ENCODE measurements at regions not wholly inside any gene's neighbourhood (a gene's known extent, or its start where the extent isn't known, plus 50 kb on each side); places are given as distances from the start of the nearest gene placed in this dataset.

DNA sequence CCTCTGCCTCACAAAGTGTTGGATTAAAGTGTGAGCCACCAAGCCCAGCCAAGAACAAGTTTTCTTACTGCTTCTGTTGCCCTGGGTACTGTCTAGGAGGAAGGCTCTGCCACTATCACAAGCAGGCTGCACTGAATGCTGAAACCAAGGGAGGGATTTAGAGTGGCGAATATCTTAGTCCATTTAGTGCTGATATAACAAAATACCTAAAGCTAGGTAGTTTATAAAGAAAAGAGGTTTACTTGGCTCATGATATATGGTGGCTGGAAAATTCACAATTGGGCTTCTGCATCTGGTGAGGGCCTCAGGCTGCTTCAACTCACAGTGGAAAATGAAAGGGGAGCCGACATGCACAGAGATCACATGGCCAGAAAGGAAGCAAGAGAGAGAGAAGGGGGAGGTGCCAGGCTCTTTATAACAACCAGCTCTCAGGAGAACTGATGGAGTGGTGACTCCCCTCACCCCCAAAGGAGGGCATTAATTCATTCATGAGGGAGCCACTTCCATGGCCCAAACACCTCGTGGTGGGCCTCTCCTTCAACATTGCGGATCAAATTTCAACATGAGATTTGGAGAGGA is 146.0 kb upstream of the SERPINE2 start:
- Histone ChIP-seq H3K4me1 (ENCODE audit: insufficient read depth, low read length, severe bottlenecking) (no peaks in the 10 kb centered on the region), H2AFZ (ENCODE audit: low read length) (no peak overlapping the region)

DNA sequence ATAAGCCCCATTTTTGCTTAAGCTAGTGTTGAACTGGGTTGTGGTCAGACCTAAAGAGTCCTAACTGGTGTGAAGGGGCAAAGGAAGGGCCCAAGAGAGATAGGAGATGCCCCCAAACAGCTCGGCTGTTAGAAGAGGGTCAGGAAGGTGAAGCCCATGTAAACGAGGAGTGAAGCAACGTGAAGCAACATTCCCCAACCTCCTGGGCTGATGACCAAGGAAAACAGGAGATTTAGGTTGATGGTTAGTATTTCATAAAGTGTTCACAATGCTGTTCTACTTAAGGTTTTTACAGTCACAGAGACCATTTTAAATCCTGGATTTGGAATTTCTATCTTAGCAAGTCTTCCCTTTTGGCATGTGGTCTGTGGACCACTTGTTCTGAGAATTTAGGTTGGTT is 144.0 kb upstream of the SERPINE2 start:
- Histone ChIP-seq H3K9me2 (ENCODE audit: low read depth, low read length) (no peaks in the 10 kb centered on the region), H3K36me3 (ENCODE audit: insufficient read depth, low read length) (no peaks in the 10 kb centered on the region), H3K79me2 (ENCODE audit: insufficient read depth, low read length) (no peaks in the 10 kb centered on the region), H3K4me1 (ENCODE audit: insufficient read depth, low read length, severe bottlenecking) (no peaks in the 10 kb centered on the region), H4K20me1 (ENCODE audit: insufficient read depth, low read length) (no peaks in the 10 kb centered on the region), H3K4me2 (ENCODE audit: low read length) (no peak overlapping the region), H3K4me3 (ENCODE audit: low read depth, low read length, poor library complexity, severe bottlenecking) (no peak overlapping the region), H3F3A (ENCODE audit: insufficient read depth, low read length) (no peaks in the 10 kb centered on the region), H3K27me3 (ENCODE audit: insufficient read depth, low read length) (no peaks in the 10 kb centered on the region), H3K9ac (ENCODE audit: low read length) (no peak overlapping the region), H3K27ac (ENCODE audit: low read depth, low read length, poor library complexity, severe bottlenecking) (no peak overlapping the region), H2AFZ (ENCODE audit: low read length) (no peak overlapping the region), H3K9me3 (ENCODE audit: low read length) (no peaks in the 10 kb centered on the region)
- TF ChIP-seq EZH2 (IDR thresholded peaks at IDR 0.05; ENCODE audit: borderline replicate concordance, low read length), result no peak
- TF ChIP-seq, protein P1, sequence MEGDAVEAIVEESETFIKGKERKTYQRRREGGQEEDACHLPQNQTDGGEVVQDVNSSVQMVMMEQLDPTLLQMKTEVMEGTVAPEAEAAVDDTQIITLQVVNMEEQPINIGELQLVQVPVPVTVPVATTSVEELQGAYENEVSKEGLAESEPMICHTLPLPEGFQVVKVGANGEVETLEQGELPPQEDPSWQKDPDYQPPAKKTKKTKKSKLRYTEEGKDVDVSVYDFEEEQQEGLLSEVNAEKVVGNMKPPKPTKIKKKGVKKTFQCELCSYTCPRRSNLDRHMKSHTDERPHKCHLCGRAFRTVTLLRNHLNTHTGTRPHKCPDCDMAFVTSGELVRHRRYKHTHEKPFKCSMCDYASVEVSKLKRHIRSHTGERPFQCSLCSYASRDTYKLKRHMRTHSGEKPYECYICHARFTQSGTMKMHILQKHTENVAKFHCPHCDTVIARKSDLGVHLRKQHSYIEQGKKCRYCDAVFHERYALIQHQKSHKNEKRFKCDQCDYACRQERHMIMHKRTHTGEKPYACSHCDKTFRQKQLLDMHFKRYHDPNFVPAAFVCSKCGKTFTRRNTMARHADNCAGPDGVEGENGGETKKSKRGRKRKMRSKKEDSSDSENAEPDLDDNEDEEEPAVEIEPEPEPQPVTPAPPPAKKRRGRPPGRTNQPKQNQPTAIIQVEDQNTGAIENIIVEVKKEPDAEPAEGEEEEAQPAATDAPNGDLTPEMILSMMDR (IDR thresholded peaks at IDR 0.05; ENCODE audit: low read length), result no peak

More for the DNA sequence above, 146.0 kb upstream of the SERPINE2 start:
- Histone ChIP-seq H3K9ac (ENCODE audit: low read length) (no peak overlapping the region), H3K79me2 (ENCODE audit: insufficient read depth, low read length) (no peaks in the 10 kb centered on the region), H3K4me2 (ENCODE audit: low read length) (no peak overlapping the region), H3K36me3 (ENCODE audit: insufficient read depth, low read length) (no peaks in the 10 kb centered on the region), H3K4me3 (ENCODE audit: low read depth, low read length, poor library complexity, severe bottlenecking) (no peak overlapping the region), H3K27ac (ENCODE audit: low read depth, low read length, poor library complexity, severe bottlenecking) (no peak overlapping the region), H3K27me3 (ENCODE audit: insufficient read depth, low read length) (no peaks in the 10 kb centered on the region), H3K9me3 (ENCODE audit: low read length) (no peaks in the 10 kb centered on the region), H3K9me2 (ENCODE audit: low read depth, low read length) (no peaks in the 10 kb centered on the region), H4K20me1 (ENCODE audit: insufficient read depth, low read length) (no peaks in the 10 kb centered on the region), H3F3A (ENCODE audit: insufficient read depth, low read length) (no peaks in the 10 kb centered on the region)
- TF ChIP-seq, protein P1 (IDR thresholded peaks at IDR 0.05; ENCODE audit: low read length), result no peak
- no peak for TF ChIP-seq EZH2 (IDR thresholded peaks at IDR 0.05; ENCODE audit: borderline replicate concordance, low read length)

DNA sequence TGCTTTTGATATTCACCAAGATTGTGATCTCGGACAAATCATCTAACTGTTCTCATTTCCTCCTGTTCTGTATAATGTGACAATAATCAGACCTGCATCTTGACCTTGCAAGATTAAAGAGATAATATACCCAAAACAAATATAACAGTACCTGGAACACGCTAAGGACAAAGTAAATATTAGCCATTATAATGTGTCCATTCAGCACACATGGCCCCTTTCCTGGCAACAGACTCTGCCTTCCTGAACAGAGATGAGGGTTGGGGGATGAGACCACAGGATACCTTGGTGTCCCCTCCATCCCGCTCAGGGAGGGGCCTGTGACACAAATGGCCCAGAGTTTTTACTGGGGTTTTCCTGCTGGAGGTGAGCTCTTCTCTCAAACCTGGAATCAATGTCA is 143.4 kb upstream of the SERPINE2 start:
- Histone ChIP-seq H3K4me1 (ENCODE audit: insufficient read depth, low read length, severe bottlenecking) (no peaks in the 10 kb centered on the region), H3K9me2 (ENCODE audit: low read depth, low read length) (no peaks in the 10 kb centered on the region), H3K4me3 (ENCODE audit: low read depth, low read length, poor library complexity, severe bottlenecking) (no peak overlapping the region), H3K9ac (ENCODE audit: low read length) (no peak overlapping the region), H3K36me3 (ENCODE audit: insufficient read depth, low read length) (no peaks in the 10 kb centered on the region), H3K79me2 (ENCODE audit: insufficient read depth, low read length) (no peaks in the 10 kb centered on the region), H3K27me3 (ENCODE audit: insufficient read depth, low read length) (no peaks in the 10 kb centered on the region), H2AFZ (ENCODE audit: low read length) (no peak overlapping the region), H3K9me3 (ENCODE audit: low read length) (no peaks in the 10 kb centered on the region), H4K20me1 (ENCODE audit: insufficient read depth, low read length) (no peaks in the 10 kb centered on the region), H3F3A (ENCODE audit: insufficient read depth, low read length) (no peaks in the 10 kb centered on the region), H3K27ac (ENCODE audit: low read depth, low read length, poor library complexity, severe bottlenecking) (no peak overlapping the region), H3K4me2 (ENCODE audit: low read length) (no peak overlapping the region)
- TF ChIP-seq, protein P1 (IDR thresholded peaks at IDR 0.05; ENCODE audit: low read length), result no peak
- no peak for TF ChIP-seq EZH2 (IDR thresholded peaks at IDR 0.05; ENCODE audit: borderline replicate concordance, low read length)

Measured in OCI-LY1 (cell line).